ENCODE measurements at regions not wholly inside any gene's neighbourhood (a gene's known extent, or its start where the extent isn't known, plus 50 kb on each side); places are given as distances from the start of the nearest gene placed in this dataset.

DNA sequence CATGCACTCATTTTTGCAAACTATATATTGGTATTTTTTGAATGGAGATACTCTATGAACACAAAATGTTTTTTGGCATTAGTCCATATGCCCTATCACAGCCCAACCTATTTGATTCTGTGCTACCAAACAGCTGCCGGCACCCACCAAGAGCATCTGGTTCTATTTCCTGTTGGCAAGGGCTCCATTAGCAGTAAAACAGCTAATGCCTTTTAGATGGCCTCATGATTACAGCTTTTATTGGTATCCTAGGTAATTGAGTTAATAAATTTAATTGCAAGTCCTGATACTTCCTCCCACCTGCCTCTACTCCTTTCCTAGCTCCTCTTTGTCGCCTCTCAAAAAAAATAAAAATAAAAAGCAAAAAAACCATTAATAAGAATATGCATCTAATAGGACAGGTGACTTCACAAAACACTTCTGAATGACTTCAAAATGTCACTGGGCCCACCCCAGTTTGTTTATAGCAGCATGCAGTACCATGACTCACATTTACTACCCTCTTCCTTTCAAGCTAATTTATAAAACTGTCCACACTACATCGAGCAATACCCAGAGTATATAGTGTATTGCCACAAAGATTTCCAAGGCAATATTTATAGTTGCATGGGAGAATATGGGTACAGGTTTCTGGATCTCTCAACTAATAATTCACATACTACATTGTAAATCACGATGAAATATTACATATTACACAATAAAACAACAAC is 620.4 kb downstream of the SLCO4C1 start:
- no peak overlapping the region for H3K27ac ChIP-seq (ENCODE audit: low read length)
- H3K36me3 ChIP-seq (ENCODE audit: insufficient read depth, low read length), result no peaks in the 10 kb centered on the region
- H3F3A ChIP-seq (ENCODE audit: insufficient read depth, low read length, poor library complexity, severe bottlenecking), result no peaks in the 10 kb centered on the region
- no peak overlapping the region for H2AFZ ChIP-seq (ENCODE audit: low read depth, low read length)
- H3K79me2 ChIP-seq (replicated peaks; ENCODE audit: insufficient read depth, low read length), result no peaks in the 10 kb centered on the region
- no peak overlapping the region for H3K4me3 ChIP-seq (ENCODE audit: low read length)
- H3K27me3 ChIP-seq (ENCODE audit: insufficient read depth, low read depth, low read length), result no peaks in the 10 kb centered on the region
- no peaks in the 10 kb centered on the region for H3K9me2 ChIP-seq (ENCODE audit: insufficient read depth, low read length)
- no peaks in the 10 kb centered on the region for H3K9me3 ChIP-seq (ENCODE audit: low read length)
- TF ChIP-seq SMC3 (conservative IDR thresholded peaks at IDR 0.05; ENCODE audit: poor library complexity), result no peak
- TF ChIP-seq, protein P1, sequence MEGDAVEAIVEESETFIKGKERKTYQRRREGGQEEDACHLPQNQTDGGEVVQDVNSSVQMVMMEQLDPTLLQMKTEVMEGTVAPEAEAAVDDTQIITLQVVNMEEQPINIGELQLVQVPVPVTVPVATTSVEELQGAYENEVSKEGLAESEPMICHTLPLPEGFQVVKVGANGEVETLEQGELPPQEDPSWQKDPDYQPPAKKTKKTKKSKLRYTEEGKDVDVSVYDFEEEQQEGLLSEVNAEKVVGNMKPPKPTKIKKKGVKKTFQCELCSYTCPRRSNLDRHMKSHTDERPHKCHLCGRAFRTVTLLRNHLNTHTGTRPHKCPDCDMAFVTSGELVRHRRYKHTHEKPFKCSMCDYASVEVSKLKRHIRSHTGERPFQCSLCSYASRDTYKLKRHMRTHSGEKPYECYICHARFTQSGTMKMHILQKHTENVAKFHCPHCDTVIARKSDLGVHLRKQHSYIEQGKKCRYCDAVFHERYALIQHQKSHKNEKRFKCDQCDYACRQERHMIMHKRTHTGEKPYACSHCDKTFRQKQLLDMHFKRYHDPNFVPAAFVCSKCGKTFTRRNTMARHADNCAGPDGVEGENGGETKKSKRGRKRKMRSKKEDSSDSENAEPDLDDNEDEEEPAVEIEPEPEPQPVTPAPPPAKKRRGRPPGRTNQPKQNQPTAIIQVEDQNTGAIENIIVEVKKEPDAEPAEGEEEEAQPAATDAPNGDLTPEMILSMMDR (IDR thresholded peaks at IDR 0.05; ENCODE audit: poor library complexity, severe bottlenecking), result no peak
- TF ChIP-seq RAD21 (conservative IDR thresholded peaks at IDR 0.05), result no peak
- no peak for TF ChIP-seq POLR2AphosphoS5 (IDR thresholded peaks at IDR 0.05)
- TF ChIP-seq, protein P2, sequence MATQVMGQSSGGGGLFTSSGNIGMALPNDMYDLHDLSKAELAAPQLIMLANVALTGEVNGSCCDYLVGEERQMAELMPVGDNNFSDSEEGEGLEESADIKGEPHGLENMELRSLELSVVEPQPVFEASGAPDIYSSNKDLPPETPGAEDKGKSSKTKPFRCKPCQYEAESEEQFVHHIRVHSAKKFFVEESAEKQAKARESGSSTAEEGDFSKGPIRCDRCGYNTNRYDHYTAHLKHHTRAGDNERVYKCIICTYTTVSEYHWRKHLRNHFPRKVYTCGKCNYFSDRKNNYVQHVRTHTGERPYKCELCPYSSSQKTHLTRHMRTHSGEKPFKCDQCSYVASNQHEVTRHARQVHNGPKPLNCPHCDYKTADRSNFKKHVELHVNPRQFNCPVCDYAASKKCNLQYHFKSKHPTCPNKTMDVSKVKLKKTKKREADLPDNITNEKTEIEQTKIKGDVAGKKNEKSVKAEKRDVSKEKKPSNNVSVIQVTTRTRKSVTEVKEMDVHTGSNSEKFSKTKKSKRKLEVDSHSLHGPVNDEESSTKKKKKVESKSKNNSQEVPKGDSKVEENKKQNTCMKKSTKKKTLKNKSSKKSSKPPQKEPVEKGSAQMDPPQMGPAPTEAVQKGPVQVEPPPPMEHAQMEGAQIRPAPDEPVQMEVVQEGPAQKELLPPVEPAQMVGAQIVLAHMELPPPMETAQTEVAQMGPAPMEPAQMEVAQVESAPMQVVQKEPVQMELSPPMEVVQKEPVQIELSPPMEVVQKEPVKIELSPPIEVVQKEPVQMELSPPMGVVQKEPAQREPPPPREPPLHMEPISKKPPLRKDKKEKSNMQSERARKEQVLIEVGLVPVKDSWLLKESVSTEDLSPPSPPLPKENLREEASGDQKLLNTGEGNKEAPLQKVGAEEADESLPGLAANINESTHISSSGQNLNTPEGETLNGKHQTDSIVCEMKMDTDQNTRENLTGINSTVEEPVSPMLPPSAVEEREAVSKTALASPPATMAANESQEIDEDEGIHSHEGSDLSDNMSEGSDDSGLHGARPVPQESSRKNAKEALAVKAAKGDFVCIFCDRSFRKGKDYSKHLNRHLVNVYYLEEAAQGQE (IDR thresholded peaks at IDR 0.05; ENCODE audit: borderline replicate concordance), result no peak
- TF ChIP-seq EZH2 (IDR thresholded peaks at IDR 0.05; ENCODE audit: borderline replicate concordance, insufficient read depth, low read length, poor library complexity, severe bottlenecking), result no peak
- no peak for TF ChIP-seq EP300 (conservative IDR thresholded peaks at IDR 0.05; ENCODE audit: poor library complexity, severe bottlenecking)
- no peak for TF ChIP-seq TAF1 (IDR thresholded peaks at IDR 0.05; ENCODE audit: low read depth)
- no peak for TF ChIP-seq MXI1 (conservative IDR thresholded peaks at IDR 0.05; ENCODE audit: poor library complexity, severe bottlenecking)
- H3K4me2 ChIP-seq (ENCODE audit: low read length), result no peak overlapping the region
- H3K9ac ChIP-seq (ENCODE audit: low read length), result no peak overlapping the region
- H4K20me1 ChIP-seq (ENCODE audit: insufficient read depth), result no peaks in the 10 kb centered on the region

DNA sequence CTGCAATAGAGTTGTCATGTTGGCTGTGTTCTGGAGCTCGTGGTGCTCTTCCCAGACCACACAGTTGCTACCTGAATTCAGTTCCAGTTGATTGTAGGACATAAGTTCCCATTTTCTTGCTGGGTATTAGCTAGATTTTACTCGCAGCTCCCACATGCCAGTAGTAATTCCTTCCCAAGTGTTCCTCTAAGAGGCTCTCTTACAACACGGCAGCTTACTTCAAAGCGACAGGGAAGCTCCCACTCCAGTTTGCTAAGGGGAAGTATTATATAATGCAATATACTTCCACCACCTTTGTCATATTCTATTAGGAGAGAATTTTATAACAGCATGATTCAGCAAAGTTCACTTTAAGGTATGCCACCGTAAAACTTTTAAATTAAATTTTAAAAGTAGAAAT is 623.0 kb downstream of the SLCO4C1 start:
- H4K20me1 ChIP-seq (ENCODE audit: insufficient read depth), result no peaks in the 10 kb centered on the region
- H3K79me2 ChIP-seq (replicated peaks; ENCODE audit: insufficient read depth, low read length), result no peaks in the 10 kb centered on the region
- no peak overlapping the region for H2AFZ ChIP-seq (ENCODE audit: low read depth, low read length)
- H3K4me2 ChIP-seq (ENCODE audit: low read length), result no peak overlapping the region
- H3K27ac ChIP-seq (ENCODE audit: low read length), result no peak overlapping the region
- H3K27me3 ChIP-seq (ENCODE audit: insufficient read depth, low read depth, low read length), result no peaks in the 10 kb centered on the region
- no peak overlapping the region for H3K4me3 ChIP-seq (ENCODE audit: low read length)
- TF ChIP-seq TAF1 (IDR thresholded peaks at IDR 0.05; ENCODE audit: low read depth) (no peak), EZH2 (IDR thresholded peaks at IDR 0.05; ENCODE audit: borderline replicate concordance, insufficient read depth, low read length, poor library complexity, severe bottlenecking) (no peak), EP300 (conservative IDR thresholded peaks at IDR 0.05; ENCODE audit: poor library complexity, severe bottlenecking) (no peak), SMC3 (conservative IDR thresholded peaks at IDR 0.05; ENCODE audit: poor library complexity) (no peak), POLR2AphosphoS5 (IDR thresholded peaks at IDR 0.05) (no peak), MXI1 (conservative IDR thresholded peaks at IDR 0.05; ENCODE audit: poor library complexity, severe bottlenecking) (no peak), RAD21 (conservative IDR thresholded peaks at IDR 0.05) (no peak)
- TF ChIP-seq, protein P2 (IDR thresholded peaks at IDR 0.05; ENCODE audit: borderline replicate concordance), result no peak
- TF ChIP-seq, protein P1 (IDR thresholded peaks at IDR 0.05; ENCODE audit: poor library complexity, severe bottlenecking), result no peak
- H3K9me3 ChIP-seq (ENCODE audit: low read length), result no peaks in the 10 kb centered on the region
- H3K36me3 ChIP-seq (ENCODE audit: insufficient read depth, low read length), result no peaks in the 10 kb centered on the region
- no peaks in the 10 kb centered on the region for H3F3A ChIP-seq (ENCODE audit: insufficient read depth, low read length, poor library complexity, severe bottlenecking)
- no peak overlapping the region for H3K9ac ChIP-seq (ENCODE audit: low read length)
- H3K9me2 ChIP-seq (ENCODE audit: insufficient read depth, low read length), result no peaks in the 10 kb centered on the region
